C4-2B (cell line): ENCODE measurements at regions not wholly inside any gene's neighbourhood (a gene's known extent, or its start where the extent isn't known, plus 50 kb on each side); places are given as distances from the start of the nearest gene placed in this dataset.

Experiments
- ZFX ChIP-seq: fragments of 450-650 bp; IDR thresholded peaks from 2 replicates; pipeline ENCODE4 v1.6.1; 2017
- TF ChIP-seq, protein P1 (sequence below): fragments of 450-650 bp; conservative IDR thresholded peaks from 2 replicates; pipeline ENCODE4 v1.5.1; 2017; ENCODE audit warnings: mild to moderate bottlenecking

DNA sequence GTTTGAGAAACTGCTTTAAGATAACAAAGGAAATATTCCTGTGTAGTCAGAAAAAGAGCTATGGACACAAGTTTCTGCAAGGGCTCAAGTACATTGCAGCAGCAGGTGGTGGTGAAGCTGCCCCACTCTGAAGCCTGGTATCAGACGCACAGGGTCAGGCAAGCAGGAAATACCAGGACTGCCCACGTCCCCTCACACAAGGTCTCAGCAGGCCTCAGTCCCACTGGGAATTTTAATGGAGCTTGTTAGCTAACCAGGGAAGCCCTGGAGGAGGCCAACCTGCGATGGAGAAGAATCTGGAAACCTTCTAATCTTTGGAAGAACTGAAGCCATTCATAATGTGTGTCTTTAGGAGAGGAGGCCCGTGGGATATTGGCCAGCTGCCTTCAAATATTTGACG is 168.3 kb downstream of the UXS1 start:
- TF ChIP-seq, protein P1, sequence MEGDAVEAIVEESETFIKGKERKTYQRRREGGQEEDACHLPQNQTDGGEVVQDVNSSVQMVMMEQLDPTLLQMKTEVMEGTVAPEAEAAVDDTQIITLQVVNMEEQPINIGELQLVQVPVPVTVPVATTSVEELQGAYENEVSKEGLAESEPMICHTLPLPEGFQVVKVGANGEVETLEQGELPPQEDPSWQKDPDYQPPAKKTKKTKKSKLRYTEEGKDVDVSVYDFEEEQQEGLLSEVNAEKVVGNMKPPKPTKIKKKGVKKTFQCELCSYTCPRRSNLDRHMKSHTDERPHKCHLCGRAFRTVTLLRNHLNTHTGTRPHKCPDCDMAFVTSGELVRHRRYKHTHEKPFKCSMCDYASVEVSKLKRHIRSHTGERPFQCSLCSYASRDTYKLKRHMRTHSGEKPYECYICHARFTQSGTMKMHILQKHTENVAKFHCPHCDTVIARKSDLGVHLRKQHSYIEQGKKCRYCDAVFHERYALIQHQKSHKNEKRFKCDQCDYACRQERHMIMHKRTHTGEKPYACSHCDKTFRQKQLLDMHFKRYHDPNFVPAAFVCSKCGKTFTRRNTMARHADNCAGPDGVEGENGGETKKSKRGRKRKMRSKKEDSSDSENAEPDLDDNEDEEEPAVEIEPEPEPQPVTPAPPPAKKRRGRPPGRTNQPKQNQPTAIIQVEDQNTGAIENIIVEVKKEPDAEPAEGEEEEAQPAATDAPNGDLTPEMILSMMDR = no peak
- TF ChIP-seq ZFX = no peak
